HUES48 (cell line): ENCODE measurements at regions not wholly inside any gene's neighbourhood (a gene's known extent, or its start where the extent isn't known, plus 50 kb on each side); places are given as distances from the start of the nearest gene placed in this dataset.

Source experiments
- H3K27ac ChIP-seq: one replicate; pipeline ENCODE4 v1.7.0; 2013; ENCODE audit warnings: low read depth, low read length, inconsistent platforms
- H3K27me3 ChIP-seq: 2 replicates; pipeline ENCODE4 v1.6.1; 2013; ENCODE audit warnings: mild to moderate bottlenecking, low read length; ENCODE audit not compliant: control insufficient read depth, insufficient read depth
- H3K36me3 ChIP-seq: 2 replicates; pipeline ENCODE4 v1.6.1; 2013; ENCODE audit warnings: low read length; ENCODE audit not compliant: control insufficient read depth, insufficient read depth
- H3K4me1 ChIP-seq: 2 replicates; pipeline ENCODE4 v1.6.1; 2013; ENCODE audit warnings: mild to moderate bottlenecking, low read length; ENCODE audit not compliant: control insufficient read depth, insufficient read depth
- H3K4me3 ChIP-seq: 2 replicates; pipeline ENCODE4 v1.5.1; 2013; ENCODE audit warnings: mild to moderate bottlenecking, low read depth, low read length
- H3K9ac ChIP-seq: 2 replicates; pipeline ENCODE4 v1.6.1; 2013; ENCODE audit warnings: mild to moderate bottlenecking, low read depth, low read length, moderate library complexity
- H3K9me3 ChIP-seq: 2 replicates; pipeline ENCODE4 v1.6.1; 2013; ENCODE audit warnings: low read length; ENCODE audit not compliant: control insufficient read depth, insufficient read depth

GRCh38 chr2:6656633-6657032, 209.1 kb downstream of the CMPK2 start:
- Histone ChIP-seq H3K27ac (no peak overlapping the region), H3K9ac (no peak overlapping the region), H3K9me3 (no peaks in the 10 kb centered on the region), H3K4me1 (no peaks in the 10 kb centered on the region), H3K4me3 (no peak overlapping the region), H3K36me3 (no peaks in the 10 kb centered on the region), H3K27me3 (no peaks in the 10 kb centered on the region)

- Histone ChIP-seq H3K36me3 (no peaks in the 10 kb centered on the region), H3K4me1 (no peaks in the 10 kb centered on the region), H3K4me3 (no peak overlapping the region), H3K9ac (no peak overlapping the region), H3K27ac (no peak overlapping the region), H3K9me3 (no peaks in the 10 kb centered on the region), H3K27me3 (no peaks in the 10 kb centered on the region)
These were observed 208.6 kb downstream of the CMPK2 start for GRCh38 chr2:6657136-6657535.

GRCh38 chr2:6657855-6658254, 207.9 kb downstream of the CMPK2 start:
- Histone ChIP-seq H3K4me1 (no peaks in the 10 kb centered on the region), H3K36me3 (no peaks in the 10 kb centered on the region), H3K27ac (no peak overlapping the region), H3K9me3 (no peaks in the 10 kb centered on the region), H3K9ac (no peak overlapping the region), H3K4me3 (no peak overlapping the region), H3K27me3 (no peaks in the 10 kb centered on the region)

GRCh38 chr2:6664332-6665061, 201.2 kb downstream of the CMPK2 start:
- H3K4me3 ChIP-seq = no peak overlapping the region
- no peak overlapping the region for H3K9ac ChIP-seq
- no peaks in the 10 kb centered on the region for H3K9me3 ChIP-seq
- no peaks in the 10 kb centered on the region for H3K27me3 ChIP-seq
- H3K27ac ChIP-seq = no peak overlapping the region
- H3K4me1 ChIP-seq = no peaks in the 10 kb centered on the region
- no peaks in the 10 kb centered on the region for H3K36me3 ChIP-seq

GRCh38 chr2:6665093-6666045, 200.3 kb downstream of the CMPK2 start:
- Histone ChIP-seq H3K27me3 (no peaks in the 10 kb centered on the region), H3K4me1 (no peaks in the 10 kb centered on the region), H3K4me3 (no peak overlapping the region), H3K9ac (no peak overlapping the region), H3K36me3 (no peaks in the 10 kb centered on the region), H3K27ac (no peak overlapping the region), H3K9me3 (no peaks in the 10 kb centered on the region)

- Histone ChIP-seq H3K4me3 (no peak overlapping the region), H3K36me3 (no peaks in the 10 kb centered on the region), H3K27me3 (no peaks in the 10 kb centered on the region), H3K9ac (no peak overlapping the region), H3K9me3 (no peaks in the 10 kb centered on the region), H3K4me1 (no peaks in the 10 kb centered on the region), H3K27ac (no peak overlapping the region)
These were observed 198.4 kb downstream of the CMPK2 start for GRCh38 chr2:6667326-6667725.

GRCh38 chr2:6671913-6672312, 193.8 kb downstream of the CMPK2 start:
- H3K4me3 ChIP-seq = no peak overlapping the region
- H3K4me1 ChIP-seq = no peaks in the 10 kb centered on the region
- no peaks in the 10 kb centered on the region for H3K36me3 ChIP-seq
- no peak overlapping the region for H3K9ac ChIP-seq
- no peaks in the 10 kb centered on the region for H3K27me3 ChIP-seq
- no peak overlapping the region for H3K27ac ChIP-seq
- H3K9me3 ChIP-seq = no peaks in the 10 kb centered on the region

- Histone ChIP-seq H3K27ac (no peak overlapping the region), H3K4me1 (peaks cover 12% of the 10 kb centered on the region; the same call in 1 of the 2 replicates), H3K9ac (no peak overlapping the region), H3K4me3 (no peak overlapping the region), H3K27me3 (no peaks in the 10 kb centered on the region), H3K36me3 (no peaks in the 10 kb centered on the region), H3K9me3 (no peaks in the 10 kb centered on the region)
These were observed 191.3 kb downstream of the CMPK2 start for GRCh38 chr2:6674381-6674780.

- H3K4me1 ChIP-seq = peaks cover 22% of the 10 kb centered on the region
- no peak overlapping the region for H3K4me3 ChIP-seq
- H3K36me3 ChIP-seq = no peaks in the 10 kb centered on the region
- no peaks in the 10 kb centered on the region for H3K27me3 ChIP-seq
- H3K9me3 ChIP-seq = no peaks in the 10 kb centered on the region
- no peak overlapping the region for H3K27ac ChIP-seq
- H3K9ac ChIP-seq = no peak overlapping the region
These were observed 189.9 kb downstream of the CMPK2 start for GRCh38 chr2:6675791-6676190.

GRCh38 chr2:6676241-6676640, 189.5 kb downstream of the CMPK2 start:
- Histone ChIP-seq H3K4me3 (no peak overlapping the region), H3K36me3 (no peaks in the 10 kb centered on the region), H3K9ac (no peak overlapping the region), H3K27me3 (no peaks in the 10 kb centered on the region), H3K27ac (no peak overlapping the region), H3K9me3 (no peaks in the 10 kb centered on the region), H3K4me1 (peaks cover 27% of the 10 kb centered on the region)

GRCh38 chr2:6676776-6677175, 188.9 kb downstream of the CMPK2 start:
- Histone ChIP-seq H3K9me3 (no peaks in the 10 kb centered on the region), H3K27me3 (no peaks in the 10 kb centered on the region), H3K4me1 (peaks cover 32% of the 10 kb centered on the region), H3K9ac (no peak overlapping the region), H3K4me3 (no peak overlapping the region), H3K27ac (no peak overlapping the region), H3K36me3 (no peaks in the 10 kb centered on the region)
